Activated naive CD4-positive, alpha-beta T cell treated with anti-CD3 and anti-CD28 coated beads for 36 hours (primary cell): ENCODE measurements at regions not wholly inside any gene's neighbourhood (a gene's known extent, or its start where the extent isn't known, plus 50 kb on each side); places are given as distances from the start of the nearest gene placed in this dataset.
A peak's percentile ranks its signal among the peaks of the same experiment; 100 is the strongest.
"Not testable (repeated sequence)": the region's sequence is repeated elsewhere in the genome, so short reads cannot be mapped to it uniquely, and the experiment has no call there.

Experiments used
- CTCF ChIA-PET: fragments of 350-600 bp; sonication (Branson Sonifier 250); formaldehyde crosslinking; loops from one replicate; lab custom pipeline; 2021; ENCODE audit warnings: antibody characterized with exemption; lab: Charles Lee
- DNase-seq: peaks from one replicate; pipeline ENCODE4 v3.0.0-alpha.2; 2020
- H3K27ac Mint-ChIP-seq: one replicate; pipeline ENCODE4 v1.8.0; 2021; ENCODE audit warnings: mild to moderate bottlenecking, mixed read lengths
- H3K27me3 Mint-ChIP-seq: one replicate; pipeline ENCODE4 v1.8.0; 2021; ENCODE audit warnings: low read depth, mixed read lengths
- H3K36me3 Mint-ChIP-seq: one replicate; pipeline ENCODE4 v1.8.0; 2021; ENCODE audit warnings: low read depth, mixed read lengths
- H3K4me1 Mint-ChIP-seq: one replicate; pipeline ENCODE4 v1.8.0; 2021; ENCODE audit warnings: low read depth, mixed read lengths
- H3K4me3 Mint-ChIP-seq: one replicate; pipeline ENCODE4 v1.8.0; 2021; ENCODE audit warnings: mild to moderate bottlenecking, moderate library complexity, mixed read lengths
- H3K9me3 Mint-ChIP-seq: one replicate; pipeline ENCODE4 v1.8.0; 2021; ENCODE audit warnings: mixed read lengths
- intact Hi-C: fragments of 100-400 bp; cut with micrococcal nuclease; formaldehyde crosslinking; loops from one replicate; pipeline ENCODE4 v1.15.1; 2023

GRCh38 chr11:12585861-12586260 lies 88.4 kb upstream of the TEAD1 start:
- no peaks in the 10 kb centered on the region for H3K9me3 Mint-ChIP-seq
- H3K36me3 Mint-ChIP-seq = no peaks in the 10 kb centered on the region
- CTCF ChIA-PET = interaction anchor here (0.5 kb wide), 1 partner anchor 28 kb away, joined by 3 read pairs; no protein-coding TSS in a partner anchor
- DNase-seq = no peak
- no peak overlapping the region for H3K4me3 Mint-ChIP-seq
- peaks cover under 1% of the 10 kb centered on the region for H3K27me3 Mint-ChIP-seq
- intact Hi-C loops = no loop called here
- H3K27ac Mint-ChIP-seq = no peak overlapping the region
- peaks cover 8% of the 10 kb centered on the region for H3K4me1 Mint-ChIP-seq

DNA sequence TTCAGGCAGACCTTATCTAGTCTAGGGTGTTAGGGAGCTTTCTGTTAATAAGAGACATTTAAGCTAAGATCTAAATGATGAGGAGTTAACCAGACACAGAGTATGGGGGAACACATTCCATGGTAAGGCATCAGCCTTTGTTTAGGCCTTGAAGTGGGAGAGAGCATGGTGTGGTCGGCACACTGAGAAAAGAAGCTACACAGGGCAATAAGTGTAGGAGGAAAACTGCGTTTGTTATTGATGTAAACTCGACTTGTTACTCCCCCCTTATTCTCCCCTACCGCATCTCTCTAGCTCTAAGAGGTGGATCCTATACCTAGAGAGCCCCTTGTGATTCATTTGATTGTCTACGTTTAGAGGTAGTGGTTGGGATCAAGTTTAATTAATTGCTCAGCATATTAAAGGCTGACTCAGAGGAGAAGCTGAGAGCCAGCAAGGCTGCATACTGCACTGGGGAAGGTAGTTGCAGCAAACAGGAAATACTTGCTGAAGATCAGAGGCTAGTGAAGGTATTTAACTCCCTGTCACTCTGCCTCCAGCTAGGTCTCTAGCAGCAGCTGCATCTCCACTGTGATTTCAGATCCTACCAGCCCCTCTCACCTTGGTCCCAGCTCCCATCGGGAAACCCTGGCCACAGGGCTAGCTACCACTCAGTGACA lies 86.8 kb upstream of the TEAD1 start:
- H3K36me3 Mint-ChIP-seq = no peaks in the 10 kb centered on the region
- CTCF ChIA-PET = interaction anchor here (1.1 kb wide), 1 partner anchor 11 kb away, joined by 3 read pairs; no protein-coding TSS in a partner anchor
- H3K4me1 Mint-ChIP-seq = peaks cover 8% of the 10 kb centered on the region
- no peak overlapping the region for H3K4me3 Mint-ChIP-seq
- intact Hi-C loops = no loop called here
- DNase-seq = no peak
- H3K9me3 Mint-ChIP-seq = no peaks in the 10 kb centered on the region
- peaks cover 8% of the 10 kb centered on the region for H3K27me3 Mint-ChIP-seq
- H3K27ac Mint-ChIP-seq = no peak overlapping the region

DNA sequence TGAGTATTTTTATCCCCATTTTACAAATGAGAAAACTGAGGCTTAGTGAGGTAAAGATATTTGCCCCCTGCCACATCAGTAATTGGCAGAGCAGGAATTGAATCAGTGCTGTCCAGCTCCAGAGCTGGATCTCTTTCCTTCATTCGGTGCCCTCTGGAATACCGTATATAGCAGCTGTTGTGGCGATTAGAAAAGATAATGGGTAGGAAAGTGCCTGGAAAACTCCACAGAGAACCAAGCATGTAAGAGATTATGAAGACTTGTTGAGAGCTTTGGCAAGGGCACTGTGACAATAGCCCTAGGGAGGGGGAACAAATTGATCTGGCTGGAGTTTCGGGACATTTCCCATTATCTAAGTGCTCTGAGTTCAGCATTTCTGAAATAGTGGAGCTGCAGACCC lies 82.5 kb upstream of the TEAD1 start:
- no peak overlapping the region for H3K4me3 Mint-ChIP-seq
- no peak for DNase-seq
- H3K27ac Mint-ChIP-seq = no peak overlapping the region
- H3K4me1 Mint-ChIP-seq = peaks cover 8% of the 10 kb centered on the region
- H3K9me3 Mint-ChIP-seq = peaks cover 4% of the 10 kb centered on the region
- intact Hi-C loops = no loop called here
- H3K36me3 Mint-ChIP-seq = peaks cover under 1% of the 10 kb centered on the region
- H3K27me3 Mint-ChIP-seq = peaks cover 11% of the 10 kb centered on the region
- CTCF ChIA-PET = interaction anchor here (1.2 to 2.5 kb wide), 2 partner anchors 8 to 297 kb away, joined by 3 to 12 read pairs; no protein-coding TSS in a partner anchor

- Mint-ChIP-seq H3K4me3 (no peak overlapping the region), H3K27ac (no peak overlapping the region), H3K36me3 (peaks cover 3% of the 10 kb centered on the region), H3K9me3 (peaks cover 4% of the 10 kb centered on the region), H3K4me1 (peaks cover 5% of the 10 kb centered on the region), H3K27me3 (peaks cover 14% of the 10 kb centered on the region)
- intact Hi-C loops = no loop called here
- DNase-seq = no peak
- CTCF ChIA-PET = interaction anchor here (0.6 to 1.2 kb wide), 2 partner anchors 297 to 752 kb away, joined by 3 read pairs; no protein-coding TSS in a partner anchor
Measured at GRCh38 chr11:12592283-12592682, 81.9 kb upstream of the TEAD1 start.

DNA sequence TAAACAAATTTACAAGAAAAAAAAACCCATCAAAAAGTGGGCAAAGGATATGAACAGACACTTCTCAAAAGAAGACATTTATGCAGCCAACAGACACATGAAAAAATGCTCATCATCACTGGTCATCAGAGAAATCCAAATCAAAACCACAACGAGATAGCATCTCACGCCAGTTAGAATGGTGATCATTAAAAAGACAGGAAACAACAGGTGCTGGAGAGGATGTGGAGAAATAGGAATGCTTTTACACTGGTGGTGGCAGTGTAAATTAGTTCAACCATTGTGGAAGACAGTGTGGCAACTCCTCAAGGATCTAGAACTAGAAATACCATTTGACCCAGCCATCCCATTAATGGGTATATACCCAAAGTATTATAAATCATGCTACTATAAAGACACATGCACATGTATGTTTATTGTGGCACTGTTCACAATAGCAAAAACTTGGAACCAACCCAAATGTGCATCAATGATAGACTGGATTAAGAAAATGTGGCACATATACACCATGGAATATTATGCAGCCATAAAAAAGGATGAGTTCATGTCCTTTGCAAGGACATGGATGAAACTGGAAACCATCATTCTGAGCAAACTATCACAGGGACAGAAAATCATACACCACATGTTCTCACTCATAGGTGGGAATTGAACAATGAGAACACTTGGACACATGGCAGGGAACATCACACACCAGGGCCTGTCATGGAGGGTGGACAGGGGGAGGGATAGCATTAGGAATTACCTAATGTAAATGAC lies 79.0 kb upstream of the TEAD1 start:
- H3K9me3 Mint-ChIP-seq, H3K4me3 Mint-ChIP-seq, H3K27ac Mint-ChIP-seq, CTCF ChIA-PET, H3K36me3 Mint-ChIP-seq, DNase-seq: not testable (repeated sequence)
- peaks cover 14% of the 10 kb centered on the region for H3K4me1 Mint-ChIP-seq
- intact Hi-C loops = loop anchor here (5.0 kb wide), 1 partner anchor 217 kb away; no protein-coding TSS in a partner anchor
- H3K27me3 Mint-ChIP-seq = peaks cover 14% of the 10 kb centered on the region

DNA sequence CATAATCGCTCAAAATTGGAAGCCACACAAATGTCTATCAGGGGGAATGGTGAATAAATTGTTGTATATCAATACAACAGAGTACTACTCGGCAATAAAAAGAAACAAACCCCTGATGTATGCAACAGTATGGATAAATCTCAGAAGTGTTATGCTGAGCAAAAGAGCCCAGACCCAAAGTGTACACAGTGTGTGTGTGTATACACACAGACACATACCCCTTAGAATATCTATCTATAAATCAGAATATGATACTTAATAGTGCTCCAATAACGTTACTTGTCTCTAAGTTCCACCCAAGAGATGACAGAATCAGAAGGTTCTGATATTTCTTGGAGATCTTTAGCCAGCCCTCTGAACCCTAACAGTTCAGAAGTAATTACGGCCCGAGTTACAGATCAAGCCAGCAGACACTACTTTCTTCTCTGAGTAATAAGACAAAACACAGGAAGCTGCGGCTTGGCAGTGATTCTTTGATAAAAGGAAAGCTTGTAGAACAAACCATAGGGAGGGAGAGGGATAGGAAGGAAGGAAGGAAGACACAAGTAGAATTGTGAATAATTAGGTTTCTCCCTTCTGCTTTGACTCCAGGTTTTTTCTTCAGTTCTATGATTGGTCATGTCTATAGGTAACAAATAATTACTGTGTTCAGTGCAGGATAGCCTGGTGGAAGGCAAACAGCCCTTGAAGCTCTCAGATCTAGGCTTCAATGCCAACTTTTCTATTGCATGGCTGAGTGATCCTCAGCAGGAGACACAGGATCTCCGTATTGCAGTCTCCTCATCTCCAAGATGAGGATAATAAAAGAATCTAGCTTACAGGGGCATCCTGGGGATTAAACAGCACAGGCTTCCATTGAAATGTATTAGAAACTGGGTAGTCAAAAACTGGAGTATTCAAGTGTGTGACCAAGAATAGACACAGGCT lies 75.6 kb upstream of the TEAD1 start:
- intact Hi-C loops = loop anchor here (1.0 to 5.0 kb wide), 4 partner anchors 214 to 584 kb away; no protein-coding TSS in a partner anchor
- H3K27me3 Mint-ChIP-seq = peaks cover 15% of the 10 kb centered on the region

GRCh38 chr11:12599408-12600143 lies 74.6 kb upstream of the TEAD1 start:
- Mint-ChIP-seq H3K36me3 (peaks cover 3% of the 10 kb centered on the region), H3K4me3 (no peak overlapping the region), H3K4me1 (peaks cover 14% of the 10 kb centered on the region), H3K9me3 (peaks cover 4% of the 10 kb centered on the region), H3K27me3 (peaks cover 18% of the 10 kb centered on the region), H3K27ac (no peak overlapping the region)
- CTCF ChIA-PET = interaction anchor here (0.6 to 2.7 kb wide), 24 partner anchors 9 to 754 kb away, joined by 3 to 20 read pairs (median 3); no protein-coding TSS in a partner anchor
- peak; percentile 58 for DNase-seq
- intact Hi-C loops = loop anchor here (1.0 to 5.0 kb wide), 4 partner anchors 213 to 583 kb away; no protein-coding TSS in a partner anchor

More for the DNA sequence above, 75.6 kb upstream of the TEAD1 start:
- DNase-seq = peak; percentile 8
- CTCF ChIA-PET = interaction anchor here (0.7 to 2.7 kb wide), 16 partner anchors 8 to 331 kb away, joined by 3 to 20 read pairs (median 4); no protein-coding TSS in a partner anchor
- Mint-ChIP-seq H3K9me3 (peaks cover 4% of the 10 kb centered on the region), H3K4me1 (peaks cover 14% of the 10 kb centered on the region), H3K36me3 (peaks cover 3% of the 10 kb centered on the region), H3K4me3 (no peak overlapping the region), H3K27ac (no peak overlapping the region)

DNA sequence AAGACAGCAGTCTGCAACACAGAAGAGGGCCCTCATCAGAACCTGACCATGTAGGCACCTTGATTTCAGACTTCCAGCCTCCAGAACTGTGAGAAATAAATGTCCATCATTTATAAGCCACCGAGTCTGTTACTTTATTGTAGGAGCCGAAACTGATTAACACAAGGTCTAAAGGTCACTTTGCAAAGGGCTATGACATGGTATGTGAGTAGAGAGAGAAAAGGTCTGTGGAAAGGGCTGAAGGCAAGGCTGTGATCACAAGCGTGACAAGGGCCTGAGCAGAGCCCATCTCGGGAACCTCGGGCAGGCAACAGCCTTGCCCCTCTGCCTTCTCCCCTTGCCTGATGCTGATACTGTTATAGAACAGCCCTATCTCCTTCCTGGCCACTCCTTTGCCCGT lies 73.4 kb upstream of the TEAD1 start:
- CTCF ChIA-PET = interaction anchor here (1.4 to 2.7 kb wide), 3 partner anchors 11 to 288 kb away, joined by 3 to 20 read pairs (median 9); no protein-coding TSS in a partner anchor
- Mint-ChIP-seq H3K27ac (no peak overlapping the region), H3K4me3 (no peak overlapping the region), H3K27me3 (peaks cover 15% of the 10 kb centered on the region), H3K4me1 (peaks cover 14% of the 10 kb centered on the region), H3K36me3 (peaks cover 3% of the 10 kb centered on the region), H3K9me3 (no peaks in the 10 kb centered on the region)
- DNase-seq = no peak
- intact Hi-C loops = no loop called here

- no peak for DNase-seq
- Mint-ChIP-seq H3K27ac (no peak overlapping the region), H3K27me3 (peaks cover 12% of the 10 kb centered on the region), H3K9me3 (no peaks in the 10 kb centered on the region), H3K4me3 (no peak overlapping the region), H3K36me3 (no peaks in the 10 kb centered on the region), H3K4me1 (peaks cover 14% of the 10 kb centered on the region)
- CTCF ChIA-PET = no interaction called here
- intact Hi-C loops = no loop called here
Measured at GRCh38 chr11:12602421-12602820, 71.8 kb upstream of the TEAD1 start.

DNA sequence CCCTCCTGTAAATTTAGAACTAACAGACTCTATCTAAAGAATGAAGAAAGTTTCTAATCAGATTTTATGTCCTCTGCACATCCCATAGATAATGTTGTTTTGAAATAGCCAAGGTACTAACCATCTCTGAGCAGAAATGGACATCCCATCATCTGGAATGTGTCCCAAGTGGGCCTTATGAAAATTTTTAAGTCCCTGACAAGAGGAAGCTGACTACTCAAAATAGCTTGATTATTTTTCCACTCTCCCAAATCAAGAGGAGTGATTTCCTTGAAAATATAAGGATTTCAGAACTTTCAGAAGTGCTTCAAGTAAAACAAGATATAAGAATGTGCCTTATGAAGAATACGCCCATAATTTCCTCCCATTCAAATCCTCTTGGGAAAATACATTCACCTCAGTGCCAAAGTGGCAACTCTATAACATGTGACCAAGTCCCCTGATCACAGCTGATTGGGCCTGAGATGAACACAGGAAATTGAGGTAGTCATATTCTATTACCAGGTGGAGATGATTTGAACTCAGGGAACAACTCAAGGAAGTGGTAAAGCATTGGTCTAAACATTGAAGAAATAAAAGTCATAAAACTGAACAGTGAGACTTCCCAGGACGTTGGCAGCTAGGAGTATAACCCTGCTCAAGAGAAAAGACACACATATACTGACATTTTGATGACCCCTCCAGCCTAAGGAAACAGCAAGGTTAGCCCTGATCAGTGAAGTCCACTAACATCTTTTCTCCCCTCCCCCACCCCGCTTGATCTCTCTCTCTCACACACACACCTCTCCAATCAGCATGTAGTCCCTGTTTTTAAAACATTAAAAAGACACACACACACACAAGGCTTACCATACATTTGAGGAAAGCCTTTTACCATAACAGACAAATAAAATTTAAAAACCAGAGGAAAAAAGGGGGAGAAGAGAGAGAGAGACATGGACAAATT lies 70.8 kb upstream of the TEAD1 start:
- no peak for DNase-seq
- no peak overlapping the region for H3K27ac Mint-ChIP-seq
- intact Hi-C loops = no loop called here
- H3K27me3 Mint-ChIP-seq = peaks cover 13% of the 10 kb centered on the region
- peaks cover 9% of the 10 kb centered on the region for H3K4me1 Mint-ChIP-seq
- no peak overlapping the region for H3K4me3 Mint-ChIP-seq
- no peaks in the 10 kb centered on the region for H3K36me3 Mint-ChIP-seq
- peaks cover 4% of the 10 kb centered on the region for H3K9me3 Mint-ChIP-seq
- CTCF ChIA-PET = interaction anchor here (1.2 kb wide), 1 partner anchor 285 kb away, joined by 4 read pairs; no protein-coding TSS in a partner anchor
